Mucosa of descending colon (tissue), 3 donors: ENCODE measurements at regions not wholly inside any gene's neighbourhood (a gene's known extent, or its start where the extent isn't known, plus 50 kb on each side); places are given as distances from the start of the nearest gene placed in this dataset.

Experiments
- ATAC-seq: fragments of 200-7000 bp; cut with Tn5 transposase; one replicate; pipeline ENCODE4 v1.9.1; 2020; ENCODE audit warnings: mild to moderate bottlenecking, moderate library complexity
- DNase-seq, 3 donors: peaks; one replicate each; pipeline ENCODE4 v3.0.0-alpha.2; 2020
- H3K36me3 ChIP-seq: fragments of 200-600 bp; one replicate; pipeline ENCODE4 v1.8.0; 2021; ENCODE audit warnings: low read depth, mild to moderate bottlenecking
- H3K4me1 ChIP-seq: fragments of 200-600 bp; one replicate; pipeline ENCODE4 v1.8.0; 2021; ENCODE audit warnings: low read depth, mild to moderate bottlenecking
- H3K4me3 ChIP-seq: fragments of 200-600 bp; one replicate; pipeline ENCODE4 v1.8.0; 2021; ENCODE audit warnings: mild to moderate bottlenecking
- H3K9me3 ChIP-seq: fragments of 200-600 bp; one replicate; pipeline ENCODE4 v1.8.0; 2021; ENCODE audit warnings: mild to moderate bottlenecking
- intact Hi-C, 2 donors: fragments of 100-400 bp; cut with DNase I in 1 of 2; cut with micrococcal nuclease in 1 of 2; formaldehyde crosslinking; loops; one replicate each; pipeline versions ENCODE4 v1.11.0 to v1.11.1; 2022; cut with DNase I, micrococcal nuclease
- TF ChIP-seq, protein P1 (sequence below): fragments of 200-600 bp; IDR thresholded peaks from one replicate; pipeline ENCODE4 v1.8.0; 2022; ENCODE audit warnings: antibody characterized with exemption, mild to moderate bottlenecking
- donor health status: DM: no; HTN: no; CAD: no; lungs with moderate emphysema.
- donor health status: DM: no; HTN: no; CAD: no.
- donor health status: DM: no; HTN: yes; CAD: no.

- ATAC-seq: no peak
- TF ChIP-seq, protein P1, sequence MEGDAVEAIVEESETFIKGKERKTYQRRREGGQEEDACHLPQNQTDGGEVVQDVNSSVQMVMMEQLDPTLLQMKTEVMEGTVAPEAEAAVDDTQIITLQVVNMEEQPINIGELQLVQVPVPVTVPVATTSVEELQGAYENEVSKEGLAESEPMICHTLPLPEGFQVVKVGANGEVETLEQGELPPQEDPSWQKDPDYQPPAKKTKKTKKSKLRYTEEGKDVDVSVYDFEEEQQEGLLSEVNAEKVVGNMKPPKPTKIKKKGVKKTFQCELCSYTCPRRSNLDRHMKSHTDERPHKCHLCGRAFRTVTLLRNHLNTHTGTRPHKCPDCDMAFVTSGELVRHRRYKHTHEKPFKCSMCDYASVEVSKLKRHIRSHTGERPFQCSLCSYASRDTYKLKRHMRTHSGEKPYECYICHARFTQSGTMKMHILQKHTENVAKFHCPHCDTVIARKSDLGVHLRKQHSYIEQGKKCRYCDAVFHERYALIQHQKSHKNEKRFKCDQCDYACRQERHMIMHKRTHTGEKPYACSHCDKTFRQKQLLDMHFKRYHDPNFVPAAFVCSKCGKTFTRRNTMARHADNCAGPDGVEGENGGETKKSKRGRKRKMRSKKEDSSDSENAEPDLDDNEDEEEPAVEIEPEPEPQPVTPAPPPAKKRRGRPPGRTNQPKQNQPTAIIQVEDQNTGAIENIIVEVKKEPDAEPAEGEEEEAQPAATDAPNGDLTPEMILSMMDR: no peak
- intact Hi-C loops: no loop called here
Measured at GRCh38 chr11:103618528-103618927, 417.9 kb upstream of the DDI1 start.

DNA sequence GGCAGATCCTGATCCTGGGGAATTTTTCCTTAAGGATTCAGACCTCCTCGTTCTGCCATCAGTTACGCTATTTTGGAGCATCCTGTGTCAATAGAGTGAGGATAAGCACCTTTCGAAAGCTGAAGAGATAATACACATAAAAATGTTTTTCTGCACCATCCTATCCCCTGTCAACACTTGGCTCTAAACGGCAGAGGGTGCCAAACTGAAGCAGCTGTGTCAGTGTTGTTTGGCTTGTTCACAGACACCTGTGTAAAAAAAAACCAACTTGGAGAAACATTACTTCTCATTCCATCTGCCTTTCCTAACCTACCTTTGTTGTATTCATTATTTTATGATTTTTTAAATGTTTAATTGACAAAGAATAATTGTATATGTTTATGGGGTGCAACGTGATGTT is 417.0 kb upstream of the DDI1 start:
- no peak for DNase-seq
- Histone ChIP-seq H3K9me3 (no peaks in the 10 kb centered on the region), H3K4me3 (no peak overlapping the region), H3K36me3 (no peaks in the 10 kb centered on the region), H3K4me1 (no peaks in the 10 kb centered on the region)
- ATAC-seq: no peak
- intact Hi-C loops: no loop called here
- TF ChIP-seq, protein P1: no peak

More at GRCh38 chr11:103618528-103618927, 417.9 kb upstream of the DDI1 start:
- DNase-seq: no peak
- Histone ChIP-seq H3K9me3 (no peaks in the 10 kb centered on the region), H3K4me1 (no peaks in the 10 kb centered on the region), H3K4me3 (no peak overlapping the region), H3K36me3 (no peaks in the 10 kb centered on the region)

DNA sequence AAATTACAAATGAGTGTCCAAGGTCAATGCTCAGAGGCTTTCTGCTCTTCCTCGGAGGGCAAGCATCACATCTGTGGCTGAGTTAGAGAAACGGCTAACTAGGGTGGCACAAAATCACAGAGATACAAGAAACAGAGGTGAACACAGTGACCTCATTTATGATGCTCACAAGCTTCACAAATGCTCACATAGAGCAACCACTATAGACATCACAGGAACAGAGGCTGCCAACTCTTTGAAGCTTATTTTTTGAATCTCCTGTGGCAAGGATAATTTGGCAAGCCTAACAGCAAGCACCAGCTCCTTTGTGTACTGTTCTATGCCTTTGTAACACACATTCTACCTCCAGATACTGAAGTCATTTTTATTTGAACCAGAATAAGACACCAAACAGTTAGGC is 416.5 kb upstream of the DDI1 start:
- TF ChIP-seq, protein P1: no peak
- Histone ChIP-seq H3K36me3 (no peaks in the 10 kb centered on the region), H3K9me3 (no peaks in the 10 kb centered on the region), H3K4me1 (no peaks in the 10 kb centered on the region), H3K4me3 (no peak overlapping the region)
- intact Hi-C loops: no loop called here
- ATAC-seq (no peak), DNase-seq (no peak)

- no peak for DNase-seq
- intact Hi-C loops: no loop called here
Measured at GRCh38 chr11:103622296-103622695, 414.1 kb upstream of the DDI1 start.

GRCh38 chr11:103623933-103624332 is 412.5 kb upstream of the DDI1 start:
- ATAC-seq: no peak

More at GRCh38 chr11:103622296-103622695, 414.1 kb upstream of the DDI1 start:
- Histone ChIP-seq H3K4me1 (no peaks in the 10 kb centered on the region), H3K4me3 (no peak overlapping the region), H3K36me3 (no peaks in the 10 kb centered on the region), H3K9me3 (no peaks in the 10 kb centered on the region)
- no peak for ATAC-seq
- TF ChIP-seq, protein P1: no peak

More at GRCh38 chr11:103623933-103624332, 412.5 kb upstream of the DDI1 start:
- TF ChIP-seq, protein P1: no peak
- Histone ChIP-seq H3K4me1 (no peaks in the 10 kb centered on the region), H3K9me3 (no peaks in the 10 kb centered on the region), H3K4me3 (no peak overlapping the region), H3K36me3 (no peaks in the 10 kb centered on the region)
- intact Hi-C loops: no loop called here
- no peak for DNase-seq
